HG03175 (cell line): ENCODE measurements at regions not wholly inside any gene's neighbourhood (a gene's known extent, or its start where the extent isn't known, plus 50 kb on each side); places are given as distances from the start of the nearest gene placed in this dataset.

ENCODE experiments used
- ATAC-seq: cut with Tn5 transposase; IDR thresholded peaks from one replicate; pipeline ENCODE4 v1.9.1; 2021; ENCODE audit warnings: mild to moderate bottlenecking, moderate library complexity; ENCODE audit not compliant: unreplicated experiment

DNA sequence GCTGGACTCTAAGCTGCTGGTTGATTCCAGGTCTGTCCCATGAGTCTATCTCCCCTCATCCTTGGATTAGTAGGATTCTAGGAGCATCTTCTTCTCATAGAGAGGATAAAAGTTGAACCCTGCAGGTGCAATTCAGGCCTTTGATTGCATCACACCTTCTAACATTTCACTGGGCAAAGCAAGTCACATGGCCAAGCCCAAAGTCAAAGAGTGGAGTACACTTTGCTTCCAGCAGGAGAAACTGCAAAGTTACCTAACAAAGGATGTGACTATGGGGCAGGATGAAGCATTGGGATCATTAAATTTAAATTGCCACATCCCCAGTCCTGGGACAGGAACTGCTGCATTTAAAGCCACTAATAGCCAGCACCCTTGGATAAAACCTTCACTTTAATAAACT is 51.0 kb upstream of the EGFLAM start:
- no peak for ATAC-seq

DNA sequence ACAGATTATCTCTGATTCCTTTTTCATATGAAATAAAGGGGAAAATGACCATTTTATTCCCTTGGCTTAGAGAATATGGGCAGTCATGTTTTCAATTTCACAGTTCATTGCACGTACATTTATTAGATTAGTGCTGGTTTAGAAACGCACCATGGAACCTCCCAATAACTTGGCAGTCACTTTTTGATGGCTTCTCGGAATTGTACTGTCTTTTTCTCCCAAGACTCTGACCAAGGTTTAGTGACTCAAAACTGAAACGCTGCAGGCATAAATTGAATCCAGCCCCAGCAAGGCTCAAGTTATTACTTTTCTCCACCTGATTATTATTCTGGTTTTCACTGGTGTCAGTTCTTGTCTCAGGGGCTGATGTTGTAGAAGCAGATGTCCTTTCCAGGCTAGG is 55.6 kb upstream of the EGFLAM start:
- ATAC-seq: no peak

GRCh38 chr5:38200872-38201557 is 57.3 kb upstream of the EGFLAM start:
- ATAC-seq: no peak

DNA sequence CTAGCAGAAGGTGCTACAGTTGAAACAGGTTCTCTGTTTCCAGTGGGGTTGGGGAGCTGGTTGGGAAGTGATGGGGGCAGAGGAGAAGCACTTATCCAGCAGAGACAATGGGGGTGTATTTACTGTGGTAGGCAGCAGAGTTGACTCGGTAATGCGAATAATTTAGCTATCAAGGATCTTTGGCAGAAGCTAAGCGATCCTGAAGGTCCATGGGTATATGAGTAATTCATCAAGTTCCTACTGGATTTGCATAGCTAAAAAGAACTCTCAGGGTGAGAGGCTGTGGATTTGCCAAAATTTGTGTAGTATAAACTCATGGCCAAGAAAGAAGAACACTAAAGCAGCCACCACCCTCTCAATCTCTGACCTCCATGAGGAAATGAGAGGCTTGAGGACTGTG is 61.2 kb upstream of the EGFLAM start:
- no peak for ATAC-seq

DNA sequence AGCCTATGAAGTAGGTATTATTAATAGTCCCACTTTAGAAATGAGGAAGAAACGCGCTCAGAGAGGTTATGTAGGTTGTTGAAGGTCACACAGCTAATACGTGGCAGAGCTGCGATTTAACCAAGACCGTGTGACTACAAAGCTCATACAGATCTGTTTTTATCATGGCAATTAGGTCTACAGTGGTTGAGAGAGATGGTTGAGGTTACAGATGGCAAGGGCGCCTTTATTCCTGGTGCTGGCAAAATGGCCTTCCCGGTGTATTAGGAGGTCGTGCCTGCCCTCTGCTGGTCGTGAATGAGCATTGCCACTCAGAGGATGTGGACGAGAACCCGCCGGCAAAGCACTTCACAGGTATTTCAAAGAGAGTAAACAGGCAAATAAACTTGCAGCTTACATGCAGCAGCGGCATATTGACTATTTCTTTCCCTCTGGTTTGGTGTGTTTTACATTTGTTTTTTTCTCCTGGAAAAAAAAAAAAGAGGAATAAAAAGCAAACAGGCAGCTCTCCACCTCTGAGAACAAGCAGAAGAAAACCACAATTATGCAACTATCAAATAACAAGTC is 65.3 kb upstream of the EGFLAM start:
- peak; percentile 78 for ATAC-seq

GRCh38 chr5:38191693-38192092 is 66.7 kb upstream of the EGFLAM start:
- no peak for ATAC-seq

- no peak for ATAC-seq
Measured at GRCh38 chr5:38190111-38190510, 68.2 kb upstream of the EGFLAM start.

GRCh38 chr5:38189081-38189504 is 69.3 kb upstream of the EGFLAM start:
- ATAC-seq: no peak

GRCh38 chr5:38188591-38188990 is 69.8 kb upstream of the EGFLAM start:
- no peak for ATAC-seq

DNA sequence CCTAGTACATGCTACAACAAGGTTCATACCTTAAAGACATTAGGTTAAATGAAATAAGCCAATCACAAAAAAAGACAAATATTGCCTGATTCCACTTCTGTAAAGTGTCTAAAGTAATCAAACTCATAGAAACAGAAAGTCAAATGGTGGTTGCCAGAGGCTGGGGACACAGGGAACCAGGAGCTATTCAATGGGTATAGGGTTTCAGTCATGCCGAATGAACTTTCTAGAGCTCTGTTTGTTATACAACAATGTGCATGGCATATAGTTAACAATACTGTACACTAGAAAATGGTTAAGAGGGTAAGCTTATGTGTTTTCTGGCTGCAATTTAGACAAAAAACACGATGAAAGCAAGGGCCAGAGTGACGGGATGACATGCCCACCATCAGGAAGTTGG is 70.8 kb upstream of the EGFLAM start:
- ATAC-seq: no peak

GRCh38 chr5:38184627-38185026 is 73.7 kb upstream of the EGFLAM start:
- ATAC-seq: no peak

DNA sequence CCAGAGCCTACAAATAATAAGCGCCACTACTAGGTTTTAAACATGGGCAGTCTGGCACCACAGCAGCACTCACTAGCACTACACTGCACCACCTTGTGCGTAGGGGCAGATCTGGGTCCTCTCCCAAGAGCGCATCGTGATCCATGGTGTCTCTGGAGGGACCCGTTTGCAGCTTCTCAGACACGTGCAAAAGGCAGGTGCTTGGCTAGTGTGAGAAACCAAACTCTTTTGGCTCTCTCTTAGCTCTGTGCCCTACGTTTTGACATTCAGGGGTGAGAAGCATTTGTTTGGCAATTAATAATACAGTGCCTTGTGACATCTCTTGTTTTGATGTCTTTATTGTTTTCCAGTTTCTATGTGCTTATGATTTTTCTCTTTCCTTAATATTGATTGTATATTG is 75.4 kb upstream of the EGFLAM start:
- ATAC-seq: no peak

GRCh38 chr5:38168029-38168428 is 90.3 kb upstream of the EGFLAM start:
- ATAC-seq: no peak

DNA sequence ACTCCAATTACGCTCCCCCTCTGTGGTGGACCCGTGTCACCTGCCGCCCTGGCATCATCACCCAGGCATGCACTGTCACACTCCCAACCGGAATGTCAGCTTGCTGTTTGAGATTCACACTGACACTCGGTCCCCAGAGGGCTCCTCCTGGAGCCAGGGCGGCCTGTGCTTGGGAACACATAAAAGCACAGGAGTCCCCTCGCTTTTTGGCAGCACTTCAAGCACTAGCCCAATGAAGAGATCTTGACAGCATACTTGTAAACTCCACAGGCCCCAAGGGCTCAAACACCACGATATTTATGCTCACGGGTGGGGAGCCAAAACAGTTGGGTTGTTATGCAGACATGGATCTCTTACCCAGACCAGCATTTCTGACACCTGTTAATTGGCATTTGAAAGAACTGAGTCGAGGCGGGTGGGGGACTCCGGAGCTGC is 90.8 kb upstream of the EGFLAM start:
- no peak for ATAC-seq

DNA sequence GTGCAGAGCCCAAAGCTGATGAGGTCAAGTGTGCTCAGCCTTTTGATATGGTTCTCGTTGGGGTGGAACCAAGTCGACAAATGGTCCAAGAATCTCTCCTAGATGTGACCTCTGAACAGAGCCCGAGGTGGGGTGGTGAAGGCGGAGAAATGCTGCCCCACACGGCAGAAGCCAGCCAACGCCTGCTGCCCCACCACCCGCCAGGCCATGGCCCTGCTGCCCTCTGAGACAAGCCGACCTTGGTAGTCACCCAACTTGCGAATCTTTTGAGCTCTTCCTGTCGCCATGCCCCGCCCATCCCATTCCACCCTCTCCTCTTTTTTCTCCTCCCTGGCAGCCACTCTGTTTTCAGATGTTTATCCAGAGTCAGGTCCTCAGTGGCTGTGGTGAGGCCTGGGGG is 91.5 kb upstream of the EGFLAM start:
- ATAC-seq: no peak

- no peak for ATAC-seq
Measured at GRCh38 chr5:38165435-38165834, 92.9 kb upstream of the EGFLAM start.

- no peak for ATAC-seq
Measured at GRCh38 chr5:38164776-38165399, 93.5 kb upstream of the EGFLAM start.

- ATAC-seq: no peak
Measured at GRCh38 chr5:38163636-38164237, 94.6 kb upstream of the EGFLAM start.

GRCh38 chr5:38162625-38163024 is 95.7 kb upstream of the EGFLAM start:
- ATAC-seq: no peak

GRCh38 chr5:38157024-38157423 is 101.3 kb upstream of the EGFLAM start:
- ATAC-seq: no peak

GRCh38 chr5:38154615-38155204 is 103.6 kb upstream of the EGFLAM start:
- ATAC-seq: no peak

DNA sequence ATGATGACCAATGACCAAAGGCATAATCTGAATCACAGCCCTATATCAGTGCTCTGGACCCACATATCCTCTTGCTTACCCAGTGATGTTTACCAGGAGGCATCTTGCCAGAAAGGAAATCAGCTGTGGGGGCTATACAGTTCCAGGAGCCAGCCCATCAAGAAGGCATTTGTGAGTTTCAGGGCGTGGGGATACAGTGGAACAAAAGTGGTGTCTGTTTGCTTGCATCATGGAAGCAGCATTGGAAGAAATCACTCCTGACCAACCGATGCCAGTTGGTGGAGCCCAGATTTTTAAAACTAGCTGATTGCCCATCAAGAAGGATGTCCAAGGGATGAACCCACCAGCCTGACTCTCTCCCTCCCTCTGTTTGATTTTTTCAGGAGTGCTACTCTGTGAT is 106.5 kb upstream of the EGFLAM start:
- no peak for ATAC-seq
